ENCODE measurements at regions not wholly inside any gene's neighbourhood (a gene's known extent, or its start where the extent isn't known, plus 50 kb on each side); places are given as distances from the start of the nearest gene placed in this dataset.
"Not testable (repeated sequence)": the region's sequence is repeated elsewhere in the genome, so short reads cannot be mapped to it uniquely, and the experiment has no call there.

- DNase-seq (ENCODE audit: low spot score in 2 of 2) (no peak), FAIRE-seq (no peak)
Measured at GRCh38 chr15:68482246-68482645, 50.3 kb upstream of the ITGA11 start.

GRCh38 chr15:68483165-68483564 is 51.2 kb upstream of the ITGA11 start:
- no peak for FAIRE-seq
- DNase-seq (ENCODE audit: low spot score in 2 of 2): no peak

GRCh38 chr15:68484220-68484619 is 52.3 kb upstream of the ITGA11 start:
- no peak for DNase-seq (ENCODE audit: low spot score in 2 of 2)
- no peak for FAIRE-seq

- DNase-seq (ENCODE audit: low spot score in 2 of 2): peak in 1 of 2 donors; percentile 25
Measured at GRCh38 chr15:68484696-68485400, 52.9 kb upstream of the ITGA11 start.

GRCh38 chr15:68485721-68486360 is 53.9 kb upstream of the ITGA11 start:
- FAIRE-seq (no peak), DNase-seq (ENCODE audit: low spot score in 2 of 2) (no peak)

More at GRCh38 chr15:68484696-68485400, 52.9 kb upstream of the ITGA11 start:
- no peak for FAIRE-seq

GRCh38 chr15:68487087-68487843 is 55.3 kb upstream of the ITGA11 start:
- DNase-seq (ENCODE audit: low spot score in 2 of 2): no peak
- no peak for FAIRE-seq

GRCh38 chr15:68488290-68488689 is 56.3 kb upstream of the ITGA11 start:
- FAIRE-seq (no peak), DNase-seq (ENCODE audit: low spot score in 2 of 2) (no peak)

GRCh38 chr15:68488966-68489365 is 57.0 kb upstream of the ITGA11 start:
- FAIRE-seq (no peak), DNase-seq (ENCODE audit: low spot score in 2 of 2) (no peak)

- no peak for DNase-seq (ENCODE audit: low spot score in 2 of 2)
- no peak for FAIRE-seq
Measured at GRCh38 chr15:68489421-68489820, 57.5 kb upstream of the ITGA11 start.

- FAIRE-seq (no peak), DNase-seq (ENCODE audit: low spot score in 2 of 2) (no peak)
Measured at GRCh38 chr15:68491415-68492106, 59.6 kb upstream of the ITGA11 start.

- FAIRE-seq: no peak
- DNase-seq (ENCODE audit: low spot score in 2 of 2): no peak
Measured at GRCh38 chr15:68492855-68493254, 60.9 kb upstream of the ITGA11 start.

GRCh38 chr15:68493629-68494028 is 61.7 kb upstream of the ITGA11 start:
- DNase-seq (ENCODE audit: low spot score in 2 of 2): no peak
- no peak for FAIRE-seq

- DNase-seq (ENCODE audit: low spot score in 2 of 2): no peak
- no peak for FAIRE-seq
Measured at GRCh38 chr15:68494573-68495110, 62.7 kb upstream of the ITGA11 start.

GRCh38 chr15:68495221-68495950 is 63.4 kb upstream of the ITGA11 start:
- DNase-seq (ENCODE audit: low spot score in 2 of 2): no peak
- no peak for FAIRE-seq

- DNase-seq (ENCODE audit: low spot score in 2 of 2) (no peak), FAIRE-seq (no peak)
Measured at GRCh38 chr15:68495981-68496705, 64.2 kb upstream of the ITGA11 start.

GRCh38 chr15:68496751-68497150 is 64.8 kb upstream of the ITGA11 start:
- FAIRE-seq; DNase-seq (ENCODE audit: low spot score in 2 of 2): not testable (repeated sequence)

- no peak for FAIRE-seq
- DNase-seq (ENCODE audit: low spot score in 2 of 2): no peak
Measured at GRCh38 chr15:68497206-68497910, 65.4 kb upstream of the ITGA11 start.

- DNase-seq (ENCODE audit: low spot score in 2 of 2) (no peak), FAIRE-seq (no peak)
Measured at GRCh38 chr15:68498076-68498475, 66.1 kb upstream of the ITGA11 start.
